Pancreas (tissue), 10 donors: ENCODE measurements at regions not wholly inside any gene's neighbourhood (a gene's known extent, or its start where the extent isn't known, plus 50 kb on each side); places are given as distances from the start of the nearest gene placed in this dataset.

Experiments
- ATAC-seq, 4 donors: fragments of 200-7000 bp; cut with Tn5 transposase; one replicate each; pipeline versions ENCODE4 v1.8.0 to v1.9.1; 2020; ENCODE audit warnings: mild to moderate bottlenecking in 4 of 4, moderate library complexity in 4 of 4
- DNase-seq, 6 donors: peaks; one replicate each; pipeline ENCODE4 v3.0.0-alpha.2; 2020
- FAIRE-seq: peaks from 2 replicates; lab custom pipeline; 2012; peaks lifted over from hg19 to GRCh38; lab: Jason Lieb, UNC
- H3K27ac ChIP-seq, 4 donors: fragments of 200-600 bp; sonication (generic); 1 replicate in 3 of 4; 2 replicates in 1 of 4; pipeline versions ENCODE4 v1.5.0 to v1.8.0; 2020
- H3K27me3 ChIP-seq, 4 donors: fragments of 200-600 bp; one replicate each; pipeline ENCODE4 v1.8.0; 2021
- H3K36me3 ChIP-seq, 3 donors: fragments of 200-600 bp; sonication (generic) in 1 of 3; one replicate each; pipeline versions ENCODE4 v1.5.0 to v1.8.0; 2020 to 2021
- H3K4me1 ChIP-seq, 3 donors: fragments of 200-600 bp; one replicate each; pipeline ENCODE4 v1.8.0; 2021
- H3K4me3 ChIP-seq, 4 donors: fragments of 200-600 bp; sonication (generic) in 2 of 4; one replicate each; pipeline versions ENCODE4 v1.5.0 to v1.8.0; 2020 to 2021
- H3K9me3 ChIP-seq, 4 donors: fragments of 200-600 bp; one replicate each; pipeline ENCODE4 v1.8.0; 2021
- WGBS, 2 donors: extraction: QIAGEN DNeasy Blood & Tissue Kit; methylation state at CpG; one replicate each; pipeline ENCODE4 v1.1.7; 2013; 5-methylcytosine and 5-hydroxymethylcytosine counted together
- intact Hi-C, 3 donors: fragments of 100-400 bp; cut with DNase I; formaldehyde crosslinking; loops; one replicate each; pipeline versions ENCODE4 v1.11.1 to v1.14.2; 2022
- TF ChIP-seq, protein P1 (sequence below), 4 donors: fragments of 200-600 bp; sonication (generic) in 3 of 4; IDR thresholded peaks; one replicate each; pipeline versions ENCODE4 v1.5.0 to v1.8.0; 2021; ENCODE audit warnings: antibody characterized with exemption in 4 of 4
- donor health status: healthy with polysubstance abuse.
- donor health status: DM: no; HTN: no; CAD: no; lungs with moderate emphysema.
- donor health status: DM: no; HTN: no; CAD: no.
- donor health status: control.
- donor health status: control.
- donor health status: Bipolar disorder and iron deficiency.
- donor health status: DM: yes; HTN: yes; CAD: no.
- donor health status: DM: no; HTN: no; CAD: no.
- donor health status: DM: no; HTN: no; CAD: no.
- donor health status: DM: yes; HTN: yes; CAD: no.

DNA sequence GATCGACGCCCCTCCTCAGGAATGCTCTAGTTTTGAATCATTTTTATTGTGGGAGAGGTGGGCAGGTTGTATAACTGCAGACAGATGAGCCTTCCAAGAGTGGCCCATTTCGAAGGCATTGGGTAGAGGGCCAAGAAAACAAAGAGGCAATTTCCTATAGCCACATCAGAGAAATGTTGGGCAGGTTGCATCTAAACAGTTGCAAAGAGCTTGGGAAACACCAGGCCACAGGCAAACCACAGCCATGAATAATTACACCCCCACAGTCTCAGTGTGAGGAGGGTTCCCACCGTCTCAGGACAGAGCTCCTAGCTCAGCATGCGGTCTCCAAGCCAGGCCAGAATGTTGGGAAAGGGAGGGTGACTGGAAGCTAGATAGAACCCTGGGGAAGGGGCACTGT lies 257.3 kb downstream of the ABHD5 start:
- ATAC-seq (no peak), FAIRE-seq (no peak), DNase-seq (no peak)
- Histone ChIP-seq H3K9me3 (no peaks in the 10 kb centered on the region), H3K4me3 (no peak overlapping the region), H3K4me1 (no peaks in the 10 kb centered on the region), H3K27ac (no peak overlapping the region), H3K36me3 (no peaks in the 10 kb centered on the region), H3K27me3 (no peaks in the 10 kb centered on the region)
- TF ChIP-seq, protein P1, sequence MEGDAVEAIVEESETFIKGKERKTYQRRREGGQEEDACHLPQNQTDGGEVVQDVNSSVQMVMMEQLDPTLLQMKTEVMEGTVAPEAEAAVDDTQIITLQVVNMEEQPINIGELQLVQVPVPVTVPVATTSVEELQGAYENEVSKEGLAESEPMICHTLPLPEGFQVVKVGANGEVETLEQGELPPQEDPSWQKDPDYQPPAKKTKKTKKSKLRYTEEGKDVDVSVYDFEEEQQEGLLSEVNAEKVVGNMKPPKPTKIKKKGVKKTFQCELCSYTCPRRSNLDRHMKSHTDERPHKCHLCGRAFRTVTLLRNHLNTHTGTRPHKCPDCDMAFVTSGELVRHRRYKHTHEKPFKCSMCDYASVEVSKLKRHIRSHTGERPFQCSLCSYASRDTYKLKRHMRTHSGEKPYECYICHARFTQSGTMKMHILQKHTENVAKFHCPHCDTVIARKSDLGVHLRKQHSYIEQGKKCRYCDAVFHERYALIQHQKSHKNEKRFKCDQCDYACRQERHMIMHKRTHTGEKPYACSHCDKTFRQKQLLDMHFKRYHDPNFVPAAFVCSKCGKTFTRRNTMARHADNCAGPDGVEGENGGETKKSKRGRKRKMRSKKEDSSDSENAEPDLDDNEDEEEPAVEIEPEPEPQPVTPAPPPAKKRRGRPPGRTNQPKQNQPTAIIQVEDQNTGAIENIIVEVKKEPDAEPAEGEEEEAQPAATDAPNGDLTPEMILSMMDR (IDR thresholded peaks at IDR 0.05): no peak
- 66 to 80% methylated on average over 5 of the region's 5 CpGs for WGBS, 2 donors
- intact Hi-C loops: no loop called here

DNA sequence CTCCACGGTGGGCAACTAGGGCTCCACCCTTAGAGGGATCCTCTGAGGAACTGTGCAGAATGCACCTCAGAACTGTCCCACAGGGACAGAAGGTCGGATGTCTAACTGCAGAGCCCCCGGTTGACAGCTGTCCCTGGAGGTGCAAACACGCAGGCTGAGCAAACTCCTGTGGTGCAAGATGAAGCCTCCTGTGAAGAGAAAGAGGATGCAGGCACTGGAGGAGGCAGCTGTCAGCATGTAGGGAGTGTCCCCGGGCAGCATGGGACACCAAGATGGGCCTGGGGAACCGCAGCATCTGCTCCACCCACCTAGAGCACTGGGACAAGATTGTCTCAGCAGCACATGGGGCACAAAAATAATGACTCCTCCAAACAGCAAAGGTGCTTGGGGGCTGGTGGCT lies 258.9 kb downstream of the ABHD5 start:
- TF ChIP-seq, protein P1 (IDR thresholded peaks at IDR 0.05): no peak
- H3K36me3 ChIP-seq: no peaks in the 10 kb centered on the region
- H3K27me3 ChIP-seq: no peaks in the 10 kb centered on the region
- WGBS, 2 donors: 58 to 73% methylated on average over 6 of the region's 6 CpGs
- H3K27ac ChIP-seq: no peak overlapping the region
- H3K4me3 ChIP-seq: no peak overlapping the region
- ATAC-seq: no peak
- no peaks in the 10 kb centered on the region for H3K9me3 ChIP-seq
- H3K4me1 ChIP-seq: no peaks in the 10 kb centered on the region
- no peak for DNase-seq
- intact Hi-C loops: no loop called here
- no peak for FAIRE-seq

DNA sequence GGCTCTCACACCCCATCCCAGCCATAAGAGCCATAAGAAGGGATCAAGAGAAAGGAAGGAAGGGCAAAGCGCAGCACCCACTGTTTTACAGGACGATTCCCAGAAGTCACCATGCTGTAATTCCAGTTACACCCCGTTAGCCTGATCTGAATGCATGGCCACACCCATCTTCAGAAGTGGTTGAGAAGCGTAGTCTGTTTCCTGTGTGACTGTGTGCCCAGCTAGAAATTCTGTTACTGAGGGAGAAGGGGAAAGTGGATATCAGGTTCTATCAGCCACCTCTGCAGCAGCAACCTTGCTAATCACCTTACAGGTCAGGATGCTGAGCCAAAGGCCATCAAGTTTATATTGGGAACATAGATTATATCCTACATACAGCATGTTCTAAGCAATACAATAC lies 260.0 kb downstream of the ABHD5 start:
- 54 to 82% methylated on average over 4 of the region's 4 CpGs for WGBS, 2 donors

DNA sequence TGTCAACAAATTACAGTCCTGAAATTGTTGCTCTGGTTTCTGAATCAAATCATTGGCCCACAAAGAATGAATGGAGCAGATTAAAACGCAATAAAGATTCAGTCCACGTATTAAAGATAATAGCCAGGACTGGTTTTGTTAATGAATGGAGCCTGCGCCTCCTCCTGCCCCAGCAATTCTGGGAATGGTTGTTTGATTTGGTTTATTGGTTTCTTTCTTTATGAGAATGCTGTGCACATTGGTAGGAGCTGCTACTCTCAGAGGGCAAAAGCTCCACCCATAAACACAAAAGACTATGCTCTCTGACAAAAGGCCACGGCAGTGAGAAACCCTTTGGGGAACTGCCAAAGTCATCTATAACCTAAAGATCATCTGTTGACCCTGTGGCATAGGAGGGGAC lies 261.1 kb downstream of the ABHD5 start:
- Histone ChIP-seq H3K4me3 (no peak overlapping the region), H3K27me3 (no peaks in the 10 kb centered on the region), H3K27ac (no peak overlapping the region), H3K9me3 (no peaks in the 10 kb centered on the region), H3K36me3 (no peaks in the 10 kb centered on the region), H3K4me1 (no peaks in the 10 kb centered on the region)
- intact Hi-C loops: no loop called here
- ATAC-seq (no peak), FAIRE-seq (no peak), DNase-seq (no peak)
- 74 to 79% methylated on average over 4 of the region's 4 CpGs for WGBS, 2 donors
- TF ChIP-seq, protein P1 (IDR thresholded peaks at IDR 0.05): no peak

More for the DNA sequence above, 260.0 kb downstream of the ABHD5 start:
- Histone ChIP-seq H3K9me3 (no peaks in the 10 kb centered on the region), H3K27me3 (no peaks in the 10 kb centered on the region), H3K27ac (no peak overlapping the region), H3K36me3 (no peaks in the 10 kb centered on the region), H3K4me3 (no peak overlapping the region), H3K4me1 (no peaks in the 10 kb centered on the region)
- no peak for DNase-seq
- ATAC-seq: no peak
- TF ChIP-seq, protein P1 (IDR thresholded peaks at IDR 0.05): no peak
- no peak for FAIRE-seq
- intact Hi-C loops: no loop called here

DNA sequence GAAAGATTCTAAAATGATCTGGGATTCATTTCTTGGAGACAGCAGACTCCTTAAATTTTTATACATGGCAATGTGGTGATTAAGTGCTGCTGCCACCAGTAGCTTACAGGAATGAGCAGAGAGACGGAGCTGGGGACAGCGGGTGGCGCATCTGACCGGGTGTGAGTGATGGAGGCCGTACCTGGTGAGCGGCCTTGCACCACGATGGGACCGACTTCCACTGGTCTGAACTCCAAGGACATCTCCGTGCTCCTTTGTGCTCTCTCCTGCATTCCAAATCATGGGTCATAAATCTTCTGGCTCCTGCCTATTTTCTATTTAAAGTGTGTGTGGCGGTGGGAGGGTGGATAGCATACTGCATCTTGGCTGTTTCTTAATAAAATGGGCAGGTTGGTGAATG lies 262.6 kb downstream of the ABHD5 start:
- TF ChIP-seq, protein P1 (IDR thresholded peaks at IDR 0.05): no peak
- no peaks in the 10 kb centered on the region for H3K27me3 ChIP-seq
- ATAC-seq (no peak), DNase-seq (no peak), FAIRE-seq (no peak)
- intact Hi-C loops: no loop called here
- no peak overlapping the region for H3K27ac ChIP-seq
- no peaks in the 10 kb centered on the region for H3K36me3 ChIP-seq
- no peaks in the 10 kb centered on the region for H3K4me1 ChIP-seq
- H3K9me3 ChIP-seq: no peaks in the 10 kb centered on the region
- no peak overlapping the region for H3K4me3 ChIP-seq
- 65 to 67% methylated on average over 10 of the region's 10 CpGs for WGBS, 2 donors
